DMS79 (cell line): ENCODE measurements at regions not wholly inside any gene's neighbourhood (a gene's known extent, or its start where the extent isn't known, plus 50 kb on each side); places are given as distances from the start of the nearest gene placed in this dataset.
"Not testable (repeated sequence)": the region's sequence is repeated elsewhere in the genome, so short reads cannot be mapped to it uniquely, and the experiment has no call there.

Source experiments
- DNase-seq: peaks from one replicate; lab custom pipeline; 2025; lab: John Stamatoyannopoulos, UW

- no peak for DNase-seq
These were observed 63.2 kb downstream of the NENF start for GRCh38 chr1:212495766-212496494.

GRCh38 chr1:212496682-212497081 is 64.0 kb downstream of the NENF start:
- no peak for DNase-seq

GRCh38 chr1:212497553-212497952 is 64.8 kb downstream of the NENF start:
- no peak for DNase-seq

GRCh38 chr1:212498283-212499040 is 65.7 kb downstream of the NENF start:
- DNase-seq = no peak

- DNase-seq = no peak
These were observed 67.6 kb downstream of the NENF start for GRCh38 chr1:212500351-212500750.

GRCh38 chr1:212500983-212501382 is 68.3 kb downstream of the NENF start:
- DNase-seq = no peak

- no peak for DNase-seq
These were observed 71.0 kb downstream of the NENF start for GRCh38 chr1:212503714-212504113.

- no peak for DNase-seq
These were observed 71.6 kb downstream of the NENF start for GRCh38 chr1:212504171-212504803.

GRCh38 chr1:212506666-212507065 is 73.9 kb downstream of the NENF start:
- DNase-seq = no peak

GRCh38 chr1:212507369-212507768 is 74.6 kb downstream of the NENF start:
- DNase-seq = no peak

- DNase-seq = peak; percentile 64
These were observed 80.3 kb downstream of the NENF start for GRCh38 chr1:212512816-212513559.

- peak; percentile 45 for DNase-seq
These were observed 80.9 kb downstream of the NENF start for GRCh38 chr1:212513586-212513985.

- DNase-seq = peak; percentile 86
These were observed 81.4 kb downstream of the NENF start for GRCh38 chr1:212514056-212514614.

GRCh38 chr1:212514782-212515181 is 82.1 kb downstream of the NENF start:
- DNase-seq = no peak

- DNase-seq = no peak
These were observed 82.6 kb downstream of the NENF start for GRCh38 chr1:212515329-212515760.

GRCh38 chr1:212516012-212516411 is 83.3 kb downstream of the NENF start:
- DNase-seq = not testable (repeated sequence)

GRCh38 chr1:212518188-212519054 is 85.7 kb downstream of the NENF start:
- peak; percentile 55 for DNase-seq

GRCh38 chr1:212519131-212519530 is 86.4 kb downstream of the NENF start:
- no peak for DNase-seq

- no peak for DNase-seq
These were observed 87.6 kb downstream of the NENF start for GRCh38 chr1:212520299-212520698.

GRCh38 chr1:212520746-212521145 is 87.8 kb upstream of the ATF3 start:
- no peak for DNase-seq
